Right hindlimb (tissue), 1 donor: ENCODE measurements at regions not wholly inside any gene's neighbourhood (a gene's known extent, or its start where the extent isn't known, plus 50 kb on each side); places are given as distances from the start of the nearest gene placed in this dataset.

Experiments used
- DNase-seq: peaks from one replicate; pipeline ENCODE4 v3.0.0-alpha.2; 2018

GRCh38 chr11:92675303-92675702 lies 294.1 kb upstream of the MTNR1B start:
- DNase-seq = no peak

- no peak for DNase-seq
These were observed 293.6 kb upstream of the MTNR1B start for GRCh38 chr11:92675810-92676209.

- no peak for DNase-seq
These were observed 291.3 kb upstream of the MTNR1B start for GRCh38 chr11:92678008-92678611.

DNA sequence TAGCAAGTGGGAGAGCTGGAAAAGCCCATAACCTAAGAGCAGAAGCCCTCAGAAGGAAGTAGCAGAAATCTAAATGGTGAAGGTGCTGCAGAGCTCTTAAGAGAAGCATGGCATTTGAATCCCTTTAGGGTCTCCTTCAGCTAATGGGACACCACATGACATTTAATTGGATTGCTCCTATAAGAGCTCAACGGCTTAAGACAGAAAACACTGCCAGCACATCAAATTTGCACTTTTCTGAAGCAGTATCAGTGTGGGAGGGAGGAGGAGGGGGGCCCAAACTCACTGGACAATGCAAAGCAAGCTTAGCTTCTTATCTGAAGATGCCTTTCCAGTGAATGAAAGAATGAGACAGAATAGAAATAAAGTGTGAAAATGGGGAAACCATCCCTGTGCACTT lies 287.9 kb upstream of the MTNR1B start:
- no peak for DNase-seq

DNA sequence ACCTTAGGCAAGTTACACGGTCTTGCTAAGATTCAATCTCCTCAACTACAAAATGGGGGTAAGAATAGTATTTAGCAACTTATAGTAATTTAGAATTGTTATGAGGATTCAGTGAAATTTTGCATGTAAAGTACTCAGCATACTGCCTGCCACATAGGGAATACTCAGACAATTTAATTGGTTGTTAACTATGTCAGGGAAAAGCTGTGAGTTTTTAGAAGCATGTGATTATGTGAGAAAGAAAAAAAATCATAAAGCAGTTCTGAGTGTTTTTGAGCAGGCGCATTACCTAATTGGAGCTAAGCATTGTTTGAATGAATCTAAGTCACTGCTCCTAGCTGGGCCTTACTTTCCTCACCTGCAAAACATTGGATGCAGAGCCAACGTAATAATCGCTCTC lies 287.3 kb upstream of the MTNR1B start:
- DNase-seq = no peak

DNA sequence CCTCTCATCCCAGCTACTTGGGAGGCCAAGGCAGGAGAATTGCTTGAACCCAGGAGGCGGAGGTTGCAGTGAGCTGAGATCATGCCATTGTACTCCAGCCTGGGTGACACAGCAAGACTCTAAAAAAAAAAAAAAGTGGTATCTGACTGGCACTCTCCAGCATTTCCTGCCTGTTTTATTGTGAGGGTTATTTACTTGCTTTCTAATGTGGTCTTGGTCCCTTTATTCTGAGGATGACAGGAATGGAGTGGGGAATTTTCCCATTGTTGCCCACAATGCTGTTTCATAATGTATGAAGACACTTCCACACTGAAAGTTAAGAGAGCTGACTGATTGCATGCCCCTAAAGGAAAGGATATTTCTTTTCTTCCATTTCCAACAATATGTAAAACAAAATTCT lies 286.5 kb upstream of the MTNR1B start:
- DNase-seq = no peak

DNA sequence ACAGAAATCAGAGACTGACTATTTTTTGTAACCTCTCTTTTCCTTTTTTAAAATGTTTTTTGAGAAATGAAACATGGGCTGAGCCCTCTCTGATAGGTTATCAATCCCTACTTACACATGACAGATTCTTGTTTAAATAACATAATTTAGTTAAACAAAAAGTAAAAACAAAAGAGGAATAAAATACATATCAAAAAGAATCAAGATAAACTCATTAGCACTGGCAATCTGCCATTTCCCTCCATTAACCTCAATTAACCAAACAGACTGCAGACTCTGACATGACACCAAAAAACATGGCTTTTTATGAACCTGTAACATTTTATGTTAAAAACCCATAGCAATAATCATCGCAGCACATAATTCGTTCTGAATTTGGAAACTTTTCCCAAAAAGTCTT lies 284.4 kb upstream of the MTNR1B start:
- DNase-seq = no peak

DNA sequence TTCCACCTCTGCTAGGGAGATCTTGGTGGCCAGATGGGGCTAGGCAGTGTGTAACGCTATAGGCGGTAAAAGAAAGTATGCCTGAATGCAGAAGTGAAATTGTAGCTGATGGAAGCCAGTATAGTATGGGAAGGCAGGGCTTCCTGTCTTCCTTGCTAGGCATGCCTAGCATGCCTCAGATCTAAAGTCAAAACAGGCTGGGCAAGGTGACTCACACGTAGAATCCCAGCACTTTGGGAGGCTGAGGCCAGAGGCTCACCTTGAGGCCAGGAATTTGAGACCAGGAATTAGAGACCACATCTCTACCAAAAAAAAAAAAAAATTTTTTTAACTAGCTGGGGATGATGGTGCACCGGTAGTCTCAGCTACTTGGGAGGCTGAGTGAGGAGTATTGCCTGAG lies 281.7 kb upstream of the MTNR1B start:
- no peak for DNase-seq

GRCh38 chr11:92688416-92688815 lies 281.0 kb upstream of the MTNR1B start:
- DNase-seq = no peak

- DNase-seq = no peak
These were observed 276.5 kb upstream of the MTNR1B start for GRCh38 chr11:92692826-92693546.

DNA sequence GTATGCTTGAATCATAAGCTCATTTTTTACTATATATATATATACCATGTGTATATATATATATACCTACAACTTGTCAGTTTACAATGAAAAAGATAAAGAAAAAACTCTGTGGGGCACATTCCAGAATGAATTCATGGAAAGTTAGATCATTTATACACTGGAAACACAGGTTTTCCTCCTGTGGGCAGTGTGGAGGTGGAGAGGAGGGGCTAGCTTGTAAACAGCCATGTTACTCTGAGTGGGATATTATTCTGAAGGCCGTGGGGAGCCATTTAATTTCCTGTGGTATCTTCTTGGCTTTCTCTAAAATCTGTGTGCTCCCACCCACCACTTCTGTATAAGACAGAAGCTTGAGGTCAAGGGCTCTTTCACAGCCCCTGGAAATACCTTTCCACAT lies 273.4 kb upstream of the MTNR1B start:
- DNase-seq = no peak

DNA sequence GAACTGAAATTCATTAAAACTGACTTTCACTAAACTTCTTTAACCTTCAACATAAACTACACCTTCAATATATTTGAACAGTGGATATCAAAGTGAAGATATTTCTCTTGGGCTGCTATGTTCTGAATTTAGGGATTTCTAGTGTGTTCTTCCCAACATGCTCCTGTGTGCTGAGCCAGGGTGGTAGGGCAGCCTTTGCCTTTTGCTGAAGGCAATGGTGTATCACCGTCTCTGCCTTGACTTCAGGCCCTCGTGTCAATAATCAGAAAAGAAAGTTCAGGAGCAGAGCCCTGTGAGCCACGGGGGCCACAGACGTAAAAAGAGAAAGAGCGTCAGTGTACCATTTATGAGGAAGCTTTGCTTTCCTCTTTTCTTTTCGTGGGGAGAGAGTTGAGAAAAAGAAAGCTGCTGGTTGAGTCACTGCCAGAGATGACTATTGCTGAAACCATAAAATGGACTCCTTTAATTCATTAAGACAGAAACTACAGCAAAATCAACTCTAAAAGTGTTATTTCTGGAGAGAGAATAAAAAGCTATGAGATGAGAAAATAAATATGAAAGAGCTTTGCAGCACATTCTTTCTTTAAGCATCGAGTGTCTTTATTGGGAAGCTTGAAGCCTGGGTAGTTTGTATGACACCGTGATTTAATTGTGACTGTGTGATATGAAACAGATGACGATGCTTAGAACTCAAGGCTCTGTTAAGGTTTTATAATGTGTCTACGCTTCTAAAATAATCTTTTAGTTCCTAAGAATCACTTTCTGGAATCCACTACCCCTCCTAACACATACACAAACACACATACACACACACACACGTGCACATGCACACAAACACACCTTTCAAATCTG lies 271.8 kb upstream of the MTNR1B start:
- no peak for DNase-seq

DNA sequence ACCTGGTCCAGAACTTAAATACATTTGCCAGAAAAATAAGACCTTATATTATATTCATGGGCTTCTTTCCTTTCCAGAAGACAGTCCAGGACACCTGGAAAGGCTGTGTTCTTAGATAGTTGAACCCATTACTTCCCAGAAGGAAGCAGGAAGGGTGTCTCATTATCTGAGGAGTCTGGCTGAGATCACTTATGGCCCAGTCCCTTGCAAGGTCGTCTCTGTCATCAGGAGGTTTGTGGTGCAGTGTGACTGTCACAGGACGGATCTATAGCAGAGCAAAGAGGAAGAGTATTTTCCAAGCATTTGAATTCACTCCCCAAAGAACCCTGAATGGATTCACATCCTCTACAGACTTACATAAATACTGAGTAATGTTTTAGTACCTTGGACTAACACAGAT lies 270.7 kb upstream of the MTNR1B start:
- no peak for DNase-seq

GRCh38 chr11:92702037-92702804 lies 267.2 kb upstream of the MTNR1B start:
- DNase-seq = no peak

DNA sequence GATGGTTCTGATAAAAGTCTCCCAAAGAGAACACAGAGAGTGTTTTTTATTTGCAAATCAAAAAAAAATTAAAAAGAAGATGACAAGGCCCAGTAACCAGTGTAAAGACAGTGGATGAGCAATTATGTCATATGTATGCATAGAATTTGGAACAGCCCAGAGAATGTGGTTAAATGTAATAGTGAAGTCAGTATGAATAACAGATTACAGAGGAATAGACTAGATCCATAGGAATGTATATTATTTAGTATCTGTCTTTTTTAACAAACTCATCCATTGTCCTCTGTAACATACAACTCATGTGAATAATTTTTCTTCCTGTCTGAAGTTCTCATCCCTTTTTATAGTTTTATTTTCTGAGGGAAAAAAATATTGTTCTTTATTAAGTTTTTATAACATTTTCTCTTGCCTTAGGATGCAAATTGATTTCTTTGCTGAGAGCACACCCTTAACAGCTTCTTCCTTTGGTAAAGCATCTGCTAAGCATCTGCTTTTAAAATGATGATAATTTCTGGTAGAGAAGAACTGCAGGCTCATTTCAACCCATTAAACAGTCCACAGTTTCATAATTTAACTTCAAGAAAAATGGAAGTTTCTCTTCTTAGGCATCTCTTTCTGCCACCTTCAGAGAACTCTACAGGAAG lies 266.5 kb upstream of the MTNR1B start:
- no peak for DNase-seq

- DNase-seq = no peak
These were observed 266.0 kb upstream of the MTNR1B start for GRCh38 chr11:92703449-92703830.

GRCh38 chr11:92707173-92707619 lies 262.3 kb upstream of the MTNR1B start:
- peak; percentile 31 for DNase-seq

- DNase-seq = no peak
These were observed 261.8 kb upstream of the MTNR1B start for GRCh38 chr11:92707665-92708064.

DNA sequence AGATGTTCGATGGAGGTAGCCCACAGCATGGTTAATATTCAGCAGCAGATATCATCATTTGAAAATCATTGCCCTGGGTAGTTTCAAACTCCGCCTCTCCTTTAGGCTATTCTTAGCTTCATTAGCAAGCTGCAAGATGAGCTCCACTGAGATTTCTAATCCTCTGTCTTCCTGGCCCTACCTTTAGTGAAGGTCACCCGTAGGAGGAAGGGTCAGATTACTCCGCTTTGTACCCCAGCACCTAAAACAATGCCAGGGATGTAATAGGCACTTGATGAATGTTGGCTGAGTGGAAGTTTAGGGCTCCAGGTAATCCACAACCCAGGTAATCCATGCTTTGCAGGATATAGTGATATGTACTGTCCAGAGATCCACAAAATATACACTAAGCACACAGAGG lies 260.1 kb upstream of the MTNR1B start:
- no peak for DNase-seq

DNA sequence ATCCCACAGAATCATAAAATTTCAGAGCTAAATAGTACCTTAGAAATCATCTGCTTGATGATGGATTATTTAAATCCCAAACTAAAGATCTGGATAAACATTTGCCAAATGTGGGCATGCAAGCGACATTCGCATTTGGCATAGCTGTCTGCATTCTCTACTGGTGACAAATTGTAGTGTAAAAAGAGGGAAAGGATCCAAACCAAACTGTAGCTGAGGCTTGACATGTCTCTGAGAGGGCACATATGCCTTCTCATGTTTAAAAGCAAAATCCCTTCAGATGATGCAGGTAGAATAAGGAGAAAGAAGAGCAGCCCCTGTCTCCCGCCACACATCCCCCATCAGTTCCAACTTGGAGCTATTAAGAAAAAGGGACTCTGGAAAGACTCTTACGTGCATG lies 257.5 kb upstream of the MTNR1B start:
- DNase-seq = no peak

GRCh38 chr11:92714111-92714510 lies 255.3 kb upstream of the MTNR1B start:
- DNase-seq = no peak

GRCh38 chr11:92717240-92717639 lies 252.2 kb upstream of the MTNR1B start:
- no peak for DNase-seq

DNA sequence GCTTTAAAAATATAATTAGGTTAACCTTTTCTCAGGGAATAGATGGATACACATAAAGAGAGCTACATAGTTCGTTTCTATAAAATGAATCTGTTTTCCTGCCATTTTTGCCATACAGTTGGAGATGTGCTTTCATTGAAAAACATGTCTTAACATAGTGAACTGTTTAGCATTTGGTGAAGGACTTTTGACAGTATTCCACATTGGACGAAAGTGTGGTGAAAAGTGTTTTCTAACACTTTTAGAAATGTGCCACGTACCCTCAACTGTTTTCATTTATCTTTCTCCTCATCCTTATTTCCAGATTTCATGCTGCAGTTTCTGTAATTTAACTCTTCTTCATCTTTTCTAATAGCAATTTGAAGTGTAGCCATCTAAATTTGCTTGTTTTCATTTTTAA lies 249.1 kb upstream of the MTNR1B start:
- DNase-seq = no peak
